Lower leg skin (tissue), 3 donors: ENCODE measurements at regions not wholly inside any gene's neighbourhood (a gene's known extent, or its start where the extent isn't known, plus 50 kb on each side); places are given as distances from the start of the nearest gene placed in this dataset.

Source experiments
- POLR2A ChIP-seq, 2 donors: fragments of 450-650 bp; IDR thresholded peaks; one replicate each; pipeline ENCODE4 v1.6.1; 2016 to 2017; ENCODE audit warnings: antibody characterized with exemption in 2 of 2, mild to moderate bottlenecking in 1 of 2, moderate library complexity in 1 of 2
- TF ChIP-seq, protein P1 (sequence below), 3 donors: fragments of 450-650 bp; IDR thresholded peaks; one replicate each; pipeline ENCODE4 v1.5.1; 2016; ENCODE audit warnings: antibody characterized with exemption in 3 of 3, mild to moderate bottlenecking in 3 of 3, moderate library complexity in 2 of 3

DNA sequence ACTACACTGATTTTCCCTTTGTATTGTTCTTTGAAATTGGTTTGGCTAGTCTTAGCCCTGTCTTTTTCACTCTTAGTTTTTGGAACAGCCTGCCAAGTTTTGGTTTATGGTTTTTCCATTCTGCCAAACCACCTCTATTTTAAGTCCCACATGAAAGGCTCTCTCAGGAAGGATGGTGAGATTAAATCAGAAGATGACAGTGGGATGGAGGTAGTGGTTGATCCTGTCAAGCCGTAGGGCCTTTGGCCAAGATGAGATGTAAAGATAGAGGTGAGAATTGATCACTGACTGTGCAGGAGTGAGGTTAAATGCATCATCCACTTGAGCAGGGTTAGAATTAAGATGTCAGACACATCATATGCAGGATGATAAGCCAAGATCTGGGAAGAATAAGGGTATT lies 948.5 kb downstream of the SLC4A3 start:
- TF ChIP-seq, protein P1, sequence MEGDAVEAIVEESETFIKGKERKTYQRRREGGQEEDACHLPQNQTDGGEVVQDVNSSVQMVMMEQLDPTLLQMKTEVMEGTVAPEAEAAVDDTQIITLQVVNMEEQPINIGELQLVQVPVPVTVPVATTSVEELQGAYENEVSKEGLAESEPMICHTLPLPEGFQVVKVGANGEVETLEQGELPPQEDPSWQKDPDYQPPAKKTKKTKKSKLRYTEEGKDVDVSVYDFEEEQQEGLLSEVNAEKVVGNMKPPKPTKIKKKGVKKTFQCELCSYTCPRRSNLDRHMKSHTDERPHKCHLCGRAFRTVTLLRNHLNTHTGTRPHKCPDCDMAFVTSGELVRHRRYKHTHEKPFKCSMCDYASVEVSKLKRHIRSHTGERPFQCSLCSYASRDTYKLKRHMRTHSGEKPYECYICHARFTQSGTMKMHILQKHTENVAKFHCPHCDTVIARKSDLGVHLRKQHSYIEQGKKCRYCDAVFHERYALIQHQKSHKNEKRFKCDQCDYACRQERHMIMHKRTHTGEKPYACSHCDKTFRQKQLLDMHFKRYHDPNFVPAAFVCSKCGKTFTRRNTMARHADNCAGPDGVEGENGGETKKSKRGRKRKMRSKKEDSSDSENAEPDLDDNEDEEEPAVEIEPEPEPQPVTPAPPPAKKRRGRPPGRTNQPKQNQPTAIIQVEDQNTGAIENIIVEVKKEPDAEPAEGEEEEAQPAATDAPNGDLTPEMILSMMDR (IDR thresholded peaks at IDR 0.05), result no peak
- no peak for TF ChIP-seq POLR2A (IDR thresholded peaks at IDR 0.05)
